Thyroid gland (tissue), 4 donors: ENCODE measurements at regions not wholly inside any gene's neighbourhood (a gene's known extent, or its start where the extent isn't known, plus 50 kb on each side); places are given as distances from the start of the nearest gene placed in this dataset.

ENCODE experiments used
- CTCF ChIP-seq, 6 experiments: fragments of 200-600 bp in 3 of 6; fragments of 450-650 bp in 3 of 6; sonication (generic) in 3 of 6; IDR thresholded peaks; one replicate each; pipeline ENCODE4 v1.5.1; 2016 to 2019; ENCODE audit warnings: antibody characterized with exemption in 6 of 6, mild to moderate bottlenecking in 2 of 6, inconsistent platforms in 1 of 6, moderate library complexity in 1 of 6
- POLR2A ChIP-seq, 2 donors: fragments of 450-650 bp; IDR thresholded peaks; one replicate each; pipeline ENCODE4 v1.6.1; 2017; ENCODE audit warnings: antibody characterized with exemption in 2 of 2, mild to moderate bottlenecking in 2 of 2, moderate library complexity in 1 of 2

- TF ChIP-seq CTCF (IDR thresholded peaks at IDR 0.05): no peak
- TF ChIP-seq POLR2A (IDR thresholded peaks at IDR 0.05): no peak
Observed at GRCh38 chr5:20656262-20656661, 668.3 kb upstream of the CDH18 start.
